GM18498 (cell line): ENCODE measurements at regions not wholly inside any gene's neighbourhood (a gene's known extent, or its start where the extent isn't known, plus 50 kb on each side); places are given as distances from the start of the nearest gene placed in this dataset.
"Not testable (repeated sequence)": the region's sequence is repeated elsewhere in the genome, so short reads cannot be mapped to it uniquely, and the experiment has no call there.

Experiments
- ATAC-seq: cut with Tn5 transposase; IDR thresholded peaks from one replicate; pipeline ENCODE4 v1.9.1; 2021; ENCODE audit warnings: mild to moderate bottlenecking, moderate library complexity; ENCODE audit not compliant: unreplicated experiment

- not testable (repeated sequence) for ATAC-seq
Measured at GRCh38 chr1:244156617-244157016, 105.5 kb downstream of the ZBTB18 start.

DNA sequence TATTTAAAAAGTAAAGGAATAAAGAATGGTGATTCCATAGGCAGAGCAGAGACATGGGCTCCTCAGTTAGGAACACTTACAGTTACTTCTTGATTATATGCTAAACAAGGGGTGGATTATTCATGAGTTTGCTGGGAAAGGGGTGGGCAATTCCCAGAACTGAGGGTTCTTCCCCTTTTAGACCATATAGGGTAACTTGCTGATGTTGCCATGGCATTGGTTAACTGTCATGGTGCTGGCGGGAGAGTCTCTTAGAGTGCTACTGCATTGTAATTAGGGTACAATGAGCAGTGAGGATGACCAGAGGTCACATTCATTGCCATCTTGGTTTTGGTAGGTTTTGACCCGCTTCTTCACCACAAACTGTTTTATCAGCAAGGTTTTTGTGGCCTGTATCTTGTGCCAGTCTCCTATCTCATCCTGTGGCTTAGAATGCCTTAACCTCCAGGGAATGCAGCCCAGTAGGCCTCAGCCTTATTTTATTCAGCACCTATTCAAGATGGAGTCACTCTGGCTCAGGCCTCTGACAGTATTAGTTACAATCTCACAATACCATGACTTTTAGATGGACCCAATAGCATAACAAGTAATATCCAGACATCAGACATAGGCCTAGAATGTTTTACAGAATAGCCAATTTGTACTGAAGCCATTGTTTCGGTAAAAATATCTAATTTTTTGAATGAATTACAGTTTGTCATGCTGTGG lies 106.8 kb downstream of the ZBTB18 start:
- ATAC-seq = no peak

DNA sequence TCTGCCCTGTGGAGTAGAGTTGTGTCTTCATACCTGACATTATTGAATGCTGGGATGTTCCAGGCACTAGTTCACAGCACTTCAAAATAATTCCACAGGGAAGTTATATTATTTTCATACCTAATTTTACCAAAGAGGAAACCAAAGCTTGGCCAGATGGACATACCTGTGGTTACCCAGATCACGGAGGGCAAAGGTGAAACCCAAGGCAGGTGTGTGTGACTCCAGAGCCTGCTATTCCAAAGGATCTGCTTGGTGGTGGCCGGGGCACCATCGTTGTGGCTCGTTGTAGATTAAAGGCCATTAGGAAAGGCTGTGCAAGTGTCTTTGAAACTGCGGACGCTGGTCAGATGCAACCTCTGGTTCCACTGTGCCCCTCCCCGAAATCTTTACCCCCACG lies 108.6 kb downstream of the ZBTB18 start:
- no peak for ATAC-seq

DNA sequence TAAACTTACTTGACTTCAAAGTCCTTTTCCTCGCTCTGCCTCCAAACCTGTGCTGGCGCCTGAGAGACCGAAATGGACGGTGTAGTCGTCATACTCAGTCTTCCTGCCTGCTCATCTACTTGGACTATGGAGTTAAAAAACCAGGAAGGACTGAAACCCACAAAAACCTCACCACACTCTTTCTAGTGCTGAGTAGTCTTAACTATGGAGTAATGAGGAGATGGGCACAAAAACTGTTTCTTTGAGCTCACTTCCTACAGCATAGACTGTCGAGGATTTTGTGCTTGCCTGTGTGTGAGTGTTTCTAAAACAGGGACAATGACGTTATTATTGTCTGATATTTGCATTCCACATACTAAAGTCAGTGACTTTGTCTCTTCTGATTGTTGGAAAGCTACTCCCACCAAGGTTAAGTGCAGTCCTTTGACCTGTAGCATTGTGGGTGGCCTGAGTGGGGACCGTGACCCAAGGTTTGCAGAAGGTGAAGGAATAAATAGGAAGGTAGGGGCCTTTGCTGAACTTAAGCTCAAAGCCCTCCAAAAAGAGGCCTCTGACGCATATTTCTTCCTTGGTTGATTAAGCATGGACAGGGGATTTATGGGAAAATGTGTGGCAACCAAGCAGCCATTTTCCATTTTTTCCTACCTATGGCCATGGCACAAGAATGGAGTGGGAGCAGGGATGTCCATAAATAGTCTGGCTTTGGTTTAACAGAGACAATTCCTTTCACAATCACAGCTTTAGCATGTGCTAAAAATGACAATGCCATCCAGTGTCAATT lies 109.6 kb downstream of the ZBTB18 start:
- no peak for ATAC-seq

GRCh38 chr1:244161236-244161510 lies 110.1 kb downstream of the ZBTB18 start:
- ATAC-seq = no peak

DNA sequence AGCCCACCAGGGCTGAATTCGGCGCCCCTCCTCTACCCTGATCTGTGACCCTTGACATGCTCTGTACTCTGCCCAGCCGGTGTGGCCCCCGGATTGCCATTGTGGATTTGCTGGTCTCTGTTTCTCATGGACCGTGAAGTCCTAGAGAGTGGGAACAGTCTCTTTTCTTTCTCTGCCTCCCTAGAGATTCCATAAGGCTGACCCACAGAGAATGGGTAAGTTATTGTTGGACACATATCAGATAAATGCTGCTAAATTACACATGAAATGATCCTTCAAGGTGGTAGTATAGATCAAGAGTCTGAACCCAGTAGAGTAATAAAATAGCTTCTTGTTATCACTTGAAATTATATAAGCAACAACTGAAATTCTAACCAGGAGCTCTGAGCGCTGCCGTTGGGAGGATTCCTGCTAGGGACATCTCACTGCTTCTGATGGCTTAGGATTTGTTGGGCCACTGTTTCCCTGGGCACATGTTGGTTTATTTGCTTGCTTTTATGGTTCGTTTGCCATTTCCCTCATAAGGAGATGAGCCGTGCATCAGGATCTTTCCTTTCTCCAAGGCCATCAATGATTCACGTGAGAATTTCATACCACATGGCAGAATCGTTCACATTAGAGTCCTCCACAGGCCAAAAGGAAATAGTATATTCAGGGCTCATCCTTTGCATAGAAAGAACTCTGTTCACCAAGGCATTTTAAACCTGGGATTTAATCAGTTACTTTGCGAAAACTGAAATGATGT lies 111.9 kb downstream of the ZBTB18 start:
- ATAC-seq = no peak

GRCh38 chr1:244163861-244164510 lies 112.9 kb downstream of the ZBTB18 start:
- ATAC-seq = no peak

- ATAC-seq = no peak
Measured at GRCh38 chr1:244164511-244164890, 113.4 kb downstream of the ZBTB18 start.

GRCh38 chr1:244165021-244165420 lies 113.9 kb downstream of the ZBTB18 start:
- no peak for ATAC-seq

- ATAC-seq = no peak
Measured at GRCh38 chr1:244165701-244166100, 114.6 kb downstream of the ZBTB18 start.

GRCh38 chr1:244171241-244171985 lies 120.3 kb downstream of the ZBTB18 start:
- ATAC-seq = no peak

DNA sequence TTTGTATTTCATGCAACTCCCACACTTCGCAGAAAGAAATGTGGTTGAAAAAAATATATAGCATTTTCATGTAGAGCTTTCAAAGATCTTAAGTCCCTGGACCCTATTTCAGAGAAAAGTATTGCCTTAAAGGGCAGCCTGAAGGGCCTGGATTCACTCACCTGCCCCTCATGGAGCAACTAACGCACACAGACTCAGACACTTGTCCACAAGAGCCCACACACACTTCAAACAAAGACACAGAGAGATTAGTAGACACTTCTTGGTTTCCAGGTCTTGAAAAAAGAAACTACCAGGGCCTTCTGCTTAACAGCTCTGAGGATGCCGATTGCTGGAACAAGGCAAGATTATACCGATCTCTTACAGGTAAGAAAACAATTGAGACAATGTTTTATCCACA lies 122.2 kb downstream of the ZBTB18 start:
- ATAC-seq = no peak

DNA sequence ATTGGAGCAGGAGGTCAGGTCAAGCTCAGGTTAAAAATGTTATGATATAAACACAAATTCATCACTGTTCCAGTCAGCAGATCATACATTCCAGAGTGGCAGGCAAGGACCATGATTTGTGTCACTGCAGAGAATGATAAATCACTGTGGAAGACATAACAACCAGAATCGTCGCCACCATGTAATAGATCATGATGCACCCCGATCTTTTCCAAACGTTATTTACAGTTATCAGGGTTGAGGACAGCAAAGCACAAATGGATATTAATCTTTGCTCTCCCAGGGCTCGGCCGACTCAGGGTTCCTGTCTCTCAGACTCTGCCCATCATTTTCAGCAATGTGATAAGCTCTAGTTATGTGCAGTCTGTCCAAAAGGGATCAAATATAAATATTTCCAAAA lies 122.7 kb downstream of the ZBTB18 start:
- no peak for ATAC-seq

DNA sequence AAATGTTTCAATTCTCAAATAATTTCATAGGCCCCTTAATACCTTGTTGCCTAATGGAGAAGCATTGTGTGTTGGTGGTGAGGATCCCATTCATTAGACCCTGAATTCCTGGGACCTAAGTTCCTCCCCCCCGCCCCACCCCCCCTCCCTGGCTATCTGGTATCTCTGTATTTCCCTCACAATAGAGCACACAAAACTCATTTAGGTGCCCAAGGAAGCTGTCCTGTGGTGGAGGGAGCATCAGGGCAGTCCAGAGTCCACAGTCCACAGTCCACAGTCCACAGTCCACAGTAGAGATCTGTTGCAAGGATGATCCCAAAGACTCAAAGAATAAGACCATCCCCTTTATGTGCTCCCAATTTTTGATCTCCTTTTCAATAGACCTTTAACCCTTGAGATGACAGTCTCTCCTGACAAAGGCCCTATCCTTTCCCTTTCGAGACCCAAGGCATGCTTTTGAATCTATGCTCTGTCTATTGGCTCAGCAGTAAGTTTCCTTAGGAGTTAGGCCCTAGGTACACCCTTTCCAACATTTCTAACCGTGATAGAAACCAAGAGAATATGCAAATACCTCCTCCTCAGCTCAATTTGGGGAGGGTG lies 123.9 kb downstream of the ZBTB18 start:
- ATAC-seq = no peak

- no peak for ATAC-seq
Measured at GRCh38 chr1:244176201-244176600, 125.1 kb downstream of the ZBTB18 start.

- no peak for ATAC-seq
Measured at GRCh38 chr1:244180256-244180655, 129.2 kb downstream of the ZBTB18 start.

GRCh38 chr1:244181867-244182266 lies 130.8 kb downstream of the ZBTB18 start:
- ATAC-seq = no peak

DNA sequence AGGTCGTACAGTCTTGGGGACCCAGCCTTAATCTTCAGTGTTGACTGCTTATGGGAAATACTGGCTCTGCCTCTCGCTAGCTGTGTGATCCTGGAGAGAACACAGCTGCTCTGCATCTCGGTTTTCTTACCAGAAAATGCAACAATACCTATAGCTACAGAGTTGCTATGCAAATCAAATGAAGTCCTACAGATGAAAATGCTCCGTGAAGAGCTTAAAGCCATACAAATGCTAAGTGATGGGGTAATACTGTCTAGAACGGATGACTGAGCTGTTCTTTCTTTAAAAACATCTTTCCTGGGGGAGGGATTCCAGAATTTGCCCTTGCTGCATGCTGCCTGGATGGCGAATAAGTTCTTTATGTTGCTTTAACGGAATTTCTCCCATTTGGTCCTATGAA lies 132.0 kb downstream of the ZBTB18 start:
- no peak for ATAC-seq

DNA sequence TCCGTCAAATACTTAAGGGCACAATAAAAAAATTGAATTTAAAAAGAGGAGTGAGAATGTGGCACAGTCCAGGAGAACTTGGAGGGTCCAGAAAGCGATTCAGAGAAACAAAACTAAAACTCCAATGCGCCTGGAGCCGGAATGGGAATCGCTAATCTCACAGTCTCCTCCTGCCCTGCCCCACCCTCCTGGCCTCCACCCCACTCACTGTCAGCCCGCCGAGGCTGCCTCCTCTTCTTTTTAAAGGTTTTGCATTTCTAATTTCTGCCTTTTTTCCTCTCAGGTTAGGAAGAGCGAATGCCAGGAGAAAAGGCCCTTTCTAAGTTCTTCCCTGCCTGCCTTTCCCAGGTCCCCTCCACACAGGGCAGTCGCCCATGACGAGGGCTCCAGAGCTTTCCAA lies 135.3 kb downstream of the ZBTB18 start:
- no peak for ATAC-seq

- no peak for ATAC-seq
Measured at GRCh38 chr1:244187310-244187709, 136.2 kb downstream of the ZBTB18 start.
